Transverse colon (tissue), 4 donors: ENCODE measurements at regions not wholly inside any gene's neighbourhood (a gene's known extent, or its start where the extent isn't known, plus 50 kb on each side); places are given as distances from the start of the nearest gene placed in this dataset.

ENCODE experiments used
- DNase-seq: peaks from one replicate; pipeline ENCODE4 v3.0.0-alpha.2; 2019
- H3K27ac ChIP-seq, 4 donors: fragments of 200-600 bp; sonication (generic); 2 replicates each; pipeline ENCODE4 v1.5.1; 2016 to 2018; ENCODE audit warnings: inconsistent platforms in 4 of 4
- H3K27me3 ChIP-seq: fragments of 200-600 bp; sonication (generic); 2 replicates; pipeline ENCODE4 v1.5.1; 2017; ENCODE audit warnings: inconsistent platforms
- H3K36me3 ChIP-seq, 4 donors: fragments of 200-600 bp; sonication (generic); 2 replicates each; pipeline ENCODE4 v1.5.1; 2017 to 2019; ENCODE audit warnings: inconsistent platforms in 4 of 4
- H3K4me1 ChIP-seq, 4 donors: fragments of 200-600 bp; sonication (generic); 2 replicates each; pipeline ENCODE4 v1.5.1; 2017 to 2020; ENCODE audit warnings: inconsistent platforms in 4 of 4
- H3K4me3 ChIP-seq, 4 donors: fragments of 200-600 bp; sonication (generic); 1 replicate in 1 of 4; 2 replicates in 3 of 4; pipeline versions ENCODE4 v1.5.1 to v1.6.1; 2017 to 2019; ENCODE audit warnings: inconsistent platforms in 4 of 4
- H3K9me3 ChIP-seq, 2 donors: fragments of 200-600 bp; sonication (generic); 2 replicates each; pipeline ENCODE4 v1.5.1; 2017 to 2019; ENCODE audit warnings: inconsistent platforms in 2 of 2
- EP300 ChIP-seq: sonication (generic); formaldehyde crosslinking; IDR thresholded peaks from one replicate; pipeline ENCODE4 v1.6.1; 2017; ENCODE audit warnings: antibody characterized with exemption, low read depth
- POLR2A ChIP-seq: fragments of 450-650 bp; IDR thresholded peaks from one replicate; pipeline ENCODE4 v1.6.1; 2016; ENCODE audit warnings: antibody characterized with exemption, mild to moderate bottlenecking, moderate library complexity
- POLR2AphosphoS5 ChIP-seq, 3 donors: sonication (generic); formaldehyde crosslinking; IDR thresholded peaks; one replicate each; pipeline ENCODE4 v1.6.1; 2016; ENCODE audit warnings: antibody characterized with exemption in 3 of 3
- WGBS, 2 donors: methylation state at CpG; one replicate each; pipeline ENCODE4 v1.1.5; 2018; ENCODE audit warnings: low coverage in 1 of 2; 5-methylcytosine and 5-hydroxymethylcytosine counted together
- in situ Hi-C, 4 donors: fragments of 200-750 bp; cut with MboI; loops; one replicate each; pipeline versions ENCODE4 v1.15.0 to v1.15.1; 2017; ENCODE audit warnings: low sequenced_read_pairs in 3 of 4, low pct_ligation_motif_present in 1 of 4, low pct_unique_long_range_greater_than_20kb in 1 of 4
- intact Hi-C: fragments of 100-400 bp; cut with DNase I; formaldehyde crosslinking; loops from one replicate; pipeline ENCODE4 v1.15.1; 2023; ENCODE audit warnings: low total_unique reads
- small RNA-seq, 4 donors: library from RNA; depleted of rRNA; stranded (forward); fragments of <200 nt; gene quantifications; one replicate each; pipeline ENCODE3, GENCODE V24; 2016
- TF ChIP-seq, protein P1 (sequence below), 5 experiments: fragments of 200-600 bp in 3 of 5; fragments of 450-650 bp in 2 of 5; sonication (generic) in 3 of 5; IDR thresholded peaks; 1 replicate in 2 of 5; 2 replicates in 3 of 5; pipeline ENCODE4 v1.5.1; 2016 to 2017; ENCODE audit warnings: antibody characterized with exemption in 5 of 5, inconsistent platforms in 3 of 5, mild to moderate bottlenecking in 2 of 5, moderate library complexity in 1 of 5

- no peaks in the 10 kb centered on the region for H3K36me3 ChIP-seq
- DNase-seq: no peak
- H3K27me3 ChIP-seq: no peaks in the 10 kb centered on the region
- H3K4me3 ChIP-seq: no peak overlapping the region
- no peaks in the 10 kb centered on the region for H3K9me3 ChIP-seq
- TF ChIP-seq POLR2AphosphoS5 (IDR thresholded peaks at IDR 0.05) (no peak), POLR2A (no peak), EP300 (no peak)
- TF ChIP-seq, protein P1, sequence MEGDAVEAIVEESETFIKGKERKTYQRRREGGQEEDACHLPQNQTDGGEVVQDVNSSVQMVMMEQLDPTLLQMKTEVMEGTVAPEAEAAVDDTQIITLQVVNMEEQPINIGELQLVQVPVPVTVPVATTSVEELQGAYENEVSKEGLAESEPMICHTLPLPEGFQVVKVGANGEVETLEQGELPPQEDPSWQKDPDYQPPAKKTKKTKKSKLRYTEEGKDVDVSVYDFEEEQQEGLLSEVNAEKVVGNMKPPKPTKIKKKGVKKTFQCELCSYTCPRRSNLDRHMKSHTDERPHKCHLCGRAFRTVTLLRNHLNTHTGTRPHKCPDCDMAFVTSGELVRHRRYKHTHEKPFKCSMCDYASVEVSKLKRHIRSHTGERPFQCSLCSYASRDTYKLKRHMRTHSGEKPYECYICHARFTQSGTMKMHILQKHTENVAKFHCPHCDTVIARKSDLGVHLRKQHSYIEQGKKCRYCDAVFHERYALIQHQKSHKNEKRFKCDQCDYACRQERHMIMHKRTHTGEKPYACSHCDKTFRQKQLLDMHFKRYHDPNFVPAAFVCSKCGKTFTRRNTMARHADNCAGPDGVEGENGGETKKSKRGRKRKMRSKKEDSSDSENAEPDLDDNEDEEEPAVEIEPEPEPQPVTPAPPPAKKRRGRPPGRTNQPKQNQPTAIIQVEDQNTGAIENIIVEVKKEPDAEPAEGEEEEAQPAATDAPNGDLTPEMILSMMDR (IDR thresholded peaks at IDR 0.05): no peak
- intact Hi-C loops: no loop called here
- 60 to 64% methylated on average over 12 to 18 of the region's 18 CpGs for WGBS, 2 donors
- in situ Hi-C loops: no loop called here
- no peak overlapping the region for H3K27ac ChIP-seq
- H3K4me1 ChIP-seq: no peaks in the 10 kb centered on the region
Measured at GRCh38 chr2:104790100-104790811, 63.7 kb upstream of the POU3F3 start.

GRCh38 chr2:104790901-104791495 lies 62.9 kb upstream of the POU3F3 start:
- in situ Hi-C loops (no loop called here), intact Hi-C loops (no loop called here)
- peaks cover 3% of the 10 kb centered on the region for H3K27me3 ChIP-seq
- no peak for DNase-seq
- no peak overlapping the region for H3K27ac ChIP-seq
- H3K4me3 ChIP-seq: no peak overlapping the region
- no peaks in the 10 kb centered on the region for H3K36me3 ChIP-seq
- WGBS, 2 donors: 77 to 78% methylated on average over 4 of the region's 4 CpGs
- H3K4me1 ChIP-seq: no peaks in the 10 kb centered on the region
- no peaks in the 10 kb centered on the region for H3K9me3 ChIP-seq
- TF ChIP-seq, protein P1 (IDR thresholded peaks at IDR 0.05): no peak
- TF ChIP-seq POLR2AphosphoS5 (IDR thresholded peaks at IDR 0.05) (no peak), EP300 (no peak), POLR2A (no peak)

GRCh38 chr2:104793966-104794365 lies 59.9 kb upstream of the POU3F3 start:
- in situ Hi-C loops (no loop called here), intact Hi-C loops (no loop called here)
- Histone ChIP-seq H3K9me3 (no peaks in the 10 kb centered on the region), H3K27me3 (peaks cover 3% of the 10 kb centered on the region), H3K4me1 (no peaks in the 10 kb centered on the region), H3K4me3 (no peak overlapping the region), H3K36me3 (no peaks in the 10 kb centered on the region), H3K27ac (no peak overlapping the region)
- TF ChIP-seq POLR2A (no peak), POLR2AphosphoS5 (IDR thresholded peaks at IDR 0.05) (no peak), EP300 (no peak)
- TF ChIP-seq, protein P1 (IDR thresholded peaks at IDR 0.05): no peak
- no peak for DNase-seq
- WGBS, 2 donors: 82 to 91% methylated on average over 4 of the region's 4 CpGs

- no peak for TF ChIP-seq POLR2AphosphoS5 (IDR thresholded peaks at IDR 0.05)
- TF ChIP-seq, protein P1 (IDR thresholded peaks at IDR 0.05): no peak
- TF ChIP-seq POLR2A: no peak
- TF ChIP-seq EP300: no peak
- WGBS, 2 donors: 63 to 75% methylated on average over 2 of the region's 2 CpGs
- Histone ChIP-seq H3K27me3 (peaks cover 3% of the 10 kb centered on the region), H3K4me1 (no peaks in the 10 kb centered on the region), H3K36me3 (no peaks in the 10 kb centered on the region), H3K4me3 (no peak overlapping the region), H3K9me3 (no peaks in the 10 kb centered on the region), H3K27ac (no peak overlapping the region)
- intact Hi-C loops: no loop called here
- in situ Hi-C loops: no loop called here
- DNase-seq: no peak
Measured at GRCh38 chr2:104794441-104794840, 59.5 kb upstream of the POU3F3 start.

Small RNA genes lying in the stretch of these regions (small RNA-seq; reads per million reads assigned to genes)
- gene RF00139 (0 to 0.24 (median 0.07) reads per million in 4 donors), gene RF02091 (0 reads per million in 4 donors)
